ENCODE measurements at regions not wholly inside any gene's neighbourhood (a gene's known extent, or its start where the extent isn't known, plus 50 kb on each side); places are given as distances from the start of the nearest gene placed in this dataset.
"Not testable (repeated sequence)": the region's sequence is repeated elsewhere in the genome, so short reads cannot be mapped to it uniquely, and the experiment has no call there.

DNA sequence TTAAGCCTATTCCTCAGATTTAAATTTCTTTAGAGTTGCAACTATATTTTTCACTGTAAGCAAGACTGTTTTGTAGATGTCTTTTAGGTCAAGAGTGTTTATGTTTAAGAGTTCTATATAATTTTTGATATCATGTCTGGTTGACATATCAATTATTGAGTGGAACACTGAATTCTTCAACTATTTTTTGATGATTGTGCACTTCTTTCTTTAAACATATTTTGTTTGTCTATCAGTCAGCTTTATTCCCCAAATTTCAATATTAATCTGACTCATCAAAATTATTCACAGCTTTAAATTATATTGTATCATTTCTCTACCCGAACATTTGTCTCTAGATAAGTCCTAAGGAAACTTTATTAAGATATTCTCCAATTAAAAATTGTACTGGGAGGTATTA, 933.6 kb upstream of the ROBO1 start:
- no peak for DNase-seq

DNA sequence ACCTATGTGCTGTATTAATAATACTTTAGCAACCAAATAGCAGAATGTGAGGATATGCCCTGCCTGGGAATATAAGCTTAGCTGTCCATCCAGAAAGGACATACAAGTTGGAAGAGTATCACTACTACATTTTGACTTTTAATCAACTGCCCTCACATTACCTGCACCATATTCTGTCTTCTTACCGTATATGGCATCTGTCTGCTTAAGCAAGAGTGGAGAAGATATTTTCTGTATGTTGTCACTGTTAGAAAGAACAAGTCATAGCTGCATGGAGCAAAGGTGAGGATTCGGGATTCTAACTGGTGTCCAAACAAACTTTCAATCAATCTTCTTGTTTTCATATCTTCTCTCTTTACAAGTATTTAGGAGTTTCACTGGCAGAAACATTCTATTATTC, 929.5 kb upstream of the ROBO1 start:
- no peak for DNase-seq

DNA sequence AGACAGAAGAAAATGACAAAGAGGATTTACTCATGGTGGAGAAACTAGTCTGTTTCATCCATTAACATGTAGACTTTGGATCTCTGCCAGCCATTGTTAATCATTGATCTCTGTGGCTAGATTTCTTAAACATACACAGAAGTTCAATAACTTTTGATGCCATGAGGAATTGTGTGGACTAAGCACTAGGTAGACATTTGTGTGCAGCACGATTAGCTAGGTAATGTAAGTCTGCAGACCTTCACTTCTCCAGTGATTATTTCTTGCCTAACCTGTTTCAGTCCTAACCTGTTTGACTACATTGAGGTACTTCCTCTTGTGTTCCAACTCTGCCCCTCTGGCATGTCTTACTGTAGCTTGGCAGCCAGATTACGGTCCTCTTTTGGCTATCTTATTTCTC, 928.5 kb upstream of the ROBO1 start:
- no peak for DNase-seq

DNA sequence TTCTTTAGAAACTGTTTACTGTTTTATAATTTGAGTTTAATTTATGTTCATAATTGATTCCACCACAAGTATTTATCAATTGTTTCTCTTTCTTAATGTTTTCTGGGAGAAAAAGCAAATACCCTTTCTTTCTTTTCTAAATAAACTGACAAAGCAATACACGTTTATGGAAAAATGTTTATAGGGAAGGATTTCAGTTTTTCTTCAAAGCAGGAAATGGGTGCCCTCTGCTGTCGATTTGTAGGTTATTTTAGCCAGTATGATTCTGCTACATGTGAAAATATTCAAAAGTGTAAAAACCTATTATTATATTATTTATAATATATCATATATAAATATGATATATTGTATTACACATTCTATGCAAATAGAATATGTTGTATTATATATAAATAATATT, 921.0 kb upstream of the ROBO1 start:
- DNase-seq, result no peak

- DNase-seq, result no peak
Measured at GRCh38 chr3:80682951-80683350, 915.2 kb upstream of the ROBO1 start.

GRCh38 chr3:80682235-80682634, 914.4 kb upstream of the ROBO1 start:
- no peak for DNase-seq

DNA sequence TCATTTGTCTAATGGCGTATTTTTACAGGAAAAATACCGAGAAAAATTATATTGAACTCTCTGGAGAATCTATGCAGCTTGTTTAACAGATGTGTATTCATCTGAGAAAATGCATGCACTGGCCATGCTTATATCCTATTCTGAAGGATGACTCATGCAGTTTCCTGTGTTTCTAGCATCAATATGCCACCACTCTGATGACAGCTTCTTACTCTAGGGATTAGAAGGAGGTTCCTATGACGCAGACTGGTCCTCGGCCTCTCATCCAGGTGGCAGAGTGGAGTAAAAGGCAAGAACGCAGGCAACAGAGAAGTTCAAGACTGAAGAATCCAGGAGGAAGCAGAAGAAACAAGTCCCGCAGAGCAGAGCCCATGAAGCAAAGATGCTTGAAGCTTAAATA, 910.0 kb upstream of the ROBO1 start:
- no peak for DNase-seq

DNA sequence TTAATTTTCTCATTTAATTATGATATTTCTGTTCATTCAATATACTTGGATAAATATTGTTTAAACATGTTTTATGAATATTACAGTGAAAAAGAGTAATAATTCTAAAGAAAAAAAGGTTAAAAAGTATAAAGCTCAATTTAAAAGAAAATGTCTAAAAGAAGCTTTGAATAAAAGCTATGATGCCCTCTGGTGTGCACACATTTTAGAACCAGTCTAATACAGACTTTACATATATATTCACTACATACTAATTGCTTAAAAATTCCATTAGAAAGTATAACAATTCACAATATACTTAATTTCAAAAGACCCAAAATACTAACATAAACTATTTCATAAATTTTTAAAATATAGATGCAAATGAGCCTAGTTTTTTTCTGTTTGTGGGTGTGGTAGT, 909.1 kb upstream of the ROBO1 start:
- no peak for DNase-seq

- no peak for DNase-seq
Measured at GRCh38 chr3:80676261-80676660, 908.5 kb upstream of the ROBO1 start.

DNA sequence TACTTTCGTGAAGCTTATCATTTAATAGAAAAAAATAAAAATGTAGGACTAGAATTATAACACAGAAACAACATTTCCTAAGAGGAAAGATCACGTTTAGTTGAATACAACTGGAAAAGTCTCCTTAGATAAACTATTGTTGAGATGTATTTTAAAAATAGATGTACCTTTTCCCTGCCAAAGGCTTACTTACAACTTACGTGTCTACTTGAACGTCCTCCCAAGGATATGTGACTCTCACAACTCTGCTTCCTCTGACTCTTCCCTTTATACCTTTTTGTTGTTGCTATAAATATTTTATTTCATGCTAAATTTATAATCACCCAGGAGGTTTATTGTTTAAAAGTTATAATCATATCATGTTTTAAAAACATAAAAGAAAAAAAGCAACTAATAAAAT, 908.0 kb upstream of the ROBO1 start:
- no peak for DNase-seq

GRCh38 chr3:80668600-80669294, 900.9 kb upstream of the ROBO1 start:
- no peak for DNase-seq

GRCh38 chr3:80668100-80668499, 900.3 kb upstream of the ROBO1 start:
- no peak for DNase-seq

DNA sequence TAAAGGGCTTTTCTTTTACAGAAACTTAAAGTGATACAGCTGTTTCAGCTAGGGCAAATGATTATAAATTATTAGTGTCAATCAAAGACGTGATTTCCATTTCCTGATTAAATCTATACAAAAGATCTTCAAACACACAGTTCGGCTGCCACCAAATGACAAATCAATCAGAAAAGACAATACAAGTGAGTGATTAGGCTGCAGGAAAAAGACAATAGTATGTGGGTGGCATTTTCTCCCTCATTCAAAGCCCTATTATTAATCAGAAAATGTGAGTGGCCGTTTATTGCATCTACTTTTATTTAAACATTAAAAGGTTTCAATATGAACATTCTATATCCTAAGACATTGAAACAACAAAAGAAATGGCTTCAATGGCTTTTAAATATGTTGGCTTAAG, 895.6 kb upstream of the ROBO1 start:
- DNase-seq, result no peak

GRCh38 chr3:80655216-80655615, 887.4 kb upstream of the ROBO1 start:
- DNase-seq, result no peak

GRCh38 chr3:80649170-80649569, 881.4 kb upstream of the ROBO1 start:
- no peak for DNase-seq

- no peak for DNase-seq
Measured at GRCh38 chr3:80643421-80643820, 875.6 kb upstream of the ROBO1 start.

GRCh38 chr3:80618295-80619256, 850.8 kb upstream of the ROBO1 start:
- DNase-seq, result no peak

DNA sequence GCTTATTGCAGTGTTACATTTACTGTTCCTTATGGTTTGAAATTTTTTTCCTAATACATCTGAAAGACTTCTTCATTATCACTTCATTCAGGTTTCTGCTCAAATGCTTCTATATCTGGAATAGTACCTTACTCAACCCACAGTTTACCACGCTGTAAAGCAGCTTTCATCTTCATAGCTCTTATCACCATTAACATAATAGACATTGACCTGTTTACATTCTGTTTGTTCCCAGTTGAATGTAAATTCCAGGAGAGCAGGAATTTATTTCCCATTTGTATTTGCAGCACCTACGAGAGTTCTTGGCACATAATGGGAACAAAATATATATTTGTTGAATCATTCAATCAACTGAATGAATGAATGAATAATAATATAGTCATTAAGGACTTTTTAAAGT, 844.6 kb upstream of the ROBO1 start:
- no peak for DNase-seq

DNA sequence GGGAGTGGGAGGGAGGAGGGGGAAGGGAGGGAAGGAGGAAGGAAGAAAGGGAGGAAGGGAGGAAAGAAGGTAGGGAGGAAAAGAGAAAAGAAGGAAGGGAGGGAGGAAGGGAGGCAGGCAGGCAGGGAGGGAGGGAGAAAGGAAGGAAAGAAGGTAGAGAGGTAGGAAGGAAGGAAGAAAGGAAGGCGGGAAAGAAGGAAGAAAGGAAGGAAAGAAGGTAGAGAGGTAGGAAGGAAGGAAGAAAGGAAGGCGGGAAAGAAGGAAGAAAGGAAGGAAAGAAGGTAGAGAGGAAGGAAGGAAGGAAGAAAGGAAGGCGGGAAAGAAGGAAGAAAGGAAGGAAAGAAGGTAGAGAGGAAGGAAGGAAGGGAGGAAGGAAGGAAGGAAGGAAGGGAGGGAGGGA, 840.3 kb upstream of the ROBO1 start:
- DNase-seq, result not testable (repeated sequence)

DNA sequence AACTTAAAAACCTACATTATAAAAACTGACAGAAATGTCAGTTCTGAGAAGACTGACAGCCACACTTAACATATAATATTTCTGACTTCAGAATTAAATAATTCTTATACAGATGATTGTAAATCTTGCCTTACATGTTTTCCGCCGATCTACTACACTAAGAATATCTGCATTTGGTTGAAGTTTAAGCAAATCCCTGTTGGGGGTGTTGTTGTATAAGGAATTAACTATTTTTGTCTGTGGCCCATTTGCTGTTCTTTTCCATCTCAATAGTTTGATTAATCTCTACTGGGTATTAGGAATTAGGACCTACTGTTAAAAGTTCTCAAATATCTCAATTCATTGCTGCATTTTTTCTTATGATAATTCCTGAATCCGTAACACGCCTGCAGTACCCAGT, 838.3 kb upstream of the ROBO1 start:
- DNase-seq, result no peak

DNA sequence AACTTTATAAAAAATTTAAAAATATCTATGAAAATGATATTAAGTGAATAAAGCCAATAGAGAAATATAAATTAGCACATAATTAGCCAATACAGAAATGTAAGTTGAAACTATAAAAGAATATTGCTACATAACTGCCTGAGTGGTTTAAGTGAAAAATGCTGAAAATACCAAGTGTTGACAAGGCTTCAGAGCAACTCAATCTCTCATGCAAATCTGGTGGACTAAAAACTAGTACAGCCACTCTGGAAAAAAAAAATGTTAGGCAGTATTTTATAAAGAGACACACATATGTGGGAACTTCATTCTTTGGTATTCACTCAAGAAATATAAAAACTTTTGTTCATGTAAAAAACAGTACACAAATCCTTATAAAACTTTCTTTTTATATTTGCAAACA, 833.7 kb upstream of the ROBO1 start:
- no peak for DNase-seq

DNA sequence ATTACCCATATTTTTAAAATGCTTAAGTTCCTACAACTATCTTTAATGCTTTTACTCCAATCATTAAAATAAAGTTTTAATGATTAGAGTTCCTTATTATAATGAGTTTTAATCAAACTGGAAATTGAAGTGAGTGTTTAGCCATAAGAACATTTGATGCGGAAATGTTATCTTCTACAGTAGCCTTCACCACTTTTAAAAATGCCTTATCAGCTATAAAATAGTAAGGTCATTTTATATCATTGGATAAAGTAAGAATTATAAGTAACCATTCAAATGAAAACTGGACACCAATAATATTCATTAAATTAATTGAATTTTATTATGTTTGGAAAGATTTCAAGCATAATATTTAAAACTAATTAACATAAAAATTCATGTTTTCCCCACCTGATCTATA, 825.0 kb upstream of the ROBO1 start:
- DNase-seq, result no peak

DNA sequence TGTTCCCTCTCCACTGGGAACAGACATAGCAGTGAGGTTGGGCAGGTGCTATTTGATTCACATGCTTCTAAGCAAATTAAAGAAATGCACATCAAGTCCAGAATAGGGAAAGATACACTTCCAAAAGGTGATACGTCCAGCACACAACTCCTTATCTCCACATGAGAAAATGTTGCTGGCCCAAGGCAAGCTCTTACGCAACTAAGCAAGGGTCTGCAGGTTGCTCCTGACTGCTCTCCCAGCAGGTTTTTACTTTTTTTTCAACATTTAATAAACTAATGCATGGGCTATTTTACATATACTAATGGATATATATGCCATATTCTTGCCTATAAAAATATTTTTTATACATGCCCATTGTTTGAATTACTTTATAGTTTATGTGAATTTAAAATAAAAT, 818.5 kb upstream of the ROBO1 start:
- DNase-seq, result no peak

- DNase-seq, result no peak
Measured at GRCh38 chr3:80580146-80580545, 812.3 kb upstream of the ROBO1 start.
